GM12873 (cell line): ENCODE measurements at regions not wholly inside any gene's neighbourhood (a gene's known extent, or its start where the extent isn't known, plus 50 kb on each side); places are given as distances from the start of the nearest gene placed in this dataset.

Experiments used
- TF ChIP-seq, protein P1 (sequence below): IDR thresholded peaks from 2 replicates; pipeline ENCODE4 v1.5.1; 2012; ENCODE audit warnings: low read depth, mild to moderate bottlenecking, moderate library complexity, low read length, control low read depth; ENCODE audit not compliant: insufficient read depth; ENCODE audit errors: missing control alignments

DNA sequence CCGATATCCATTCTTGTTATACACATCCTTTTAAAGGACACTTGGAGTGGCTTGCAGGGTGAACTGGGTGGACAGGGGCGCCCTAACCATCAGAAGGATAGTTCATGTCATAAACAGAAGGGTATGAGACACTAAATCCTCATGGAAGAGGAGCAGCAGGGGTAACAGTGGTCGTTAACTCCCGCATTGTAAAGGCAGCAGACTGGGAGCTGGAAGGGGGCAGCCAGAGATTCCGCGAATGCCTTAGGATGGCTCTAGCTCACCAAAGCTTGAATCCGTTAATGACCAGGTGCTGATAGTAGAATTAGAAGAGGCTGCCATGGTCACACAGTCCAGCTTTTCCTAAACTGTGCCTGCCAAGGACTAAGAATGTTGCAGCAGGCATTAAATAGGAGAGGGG is 85.2 kb upstream of the ANKRD34C start:
- TF ChIP-seq, protein P1, sequence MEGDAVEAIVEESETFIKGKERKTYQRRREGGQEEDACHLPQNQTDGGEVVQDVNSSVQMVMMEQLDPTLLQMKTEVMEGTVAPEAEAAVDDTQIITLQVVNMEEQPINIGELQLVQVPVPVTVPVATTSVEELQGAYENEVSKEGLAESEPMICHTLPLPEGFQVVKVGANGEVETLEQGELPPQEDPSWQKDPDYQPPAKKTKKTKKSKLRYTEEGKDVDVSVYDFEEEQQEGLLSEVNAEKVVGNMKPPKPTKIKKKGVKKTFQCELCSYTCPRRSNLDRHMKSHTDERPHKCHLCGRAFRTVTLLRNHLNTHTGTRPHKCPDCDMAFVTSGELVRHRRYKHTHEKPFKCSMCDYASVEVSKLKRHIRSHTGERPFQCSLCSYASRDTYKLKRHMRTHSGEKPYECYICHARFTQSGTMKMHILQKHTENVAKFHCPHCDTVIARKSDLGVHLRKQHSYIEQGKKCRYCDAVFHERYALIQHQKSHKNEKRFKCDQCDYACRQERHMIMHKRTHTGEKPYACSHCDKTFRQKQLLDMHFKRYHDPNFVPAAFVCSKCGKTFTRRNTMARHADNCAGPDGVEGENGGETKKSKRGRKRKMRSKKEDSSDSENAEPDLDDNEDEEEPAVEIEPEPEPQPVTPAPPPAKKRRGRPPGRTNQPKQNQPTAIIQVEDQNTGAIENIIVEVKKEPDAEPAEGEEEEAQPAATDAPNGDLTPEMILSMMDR, result no peak

DNA sequence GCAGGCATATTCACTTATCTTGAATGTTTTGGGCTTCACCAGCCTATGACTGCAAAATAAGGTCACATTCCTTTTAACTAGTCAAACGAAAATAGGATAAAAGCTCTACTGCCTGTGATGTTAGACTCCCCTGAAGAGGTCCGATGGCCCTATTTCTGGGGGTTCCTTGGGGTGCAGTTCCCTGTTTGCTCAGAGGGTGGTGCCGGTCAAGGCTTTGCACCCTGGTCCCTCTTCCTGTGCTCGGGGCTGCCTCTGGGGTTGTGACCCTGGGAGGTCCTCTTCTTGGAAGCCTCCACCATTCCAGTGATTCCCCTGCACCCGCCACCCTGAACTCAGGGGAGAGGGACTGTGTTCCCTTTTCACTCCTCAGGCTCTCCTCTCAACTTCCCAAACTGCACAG is 86.7 kb upstream of the ANKRD34C start:
- TF ChIP-seq, protein P1, result peak; percentile 51

DNA sequence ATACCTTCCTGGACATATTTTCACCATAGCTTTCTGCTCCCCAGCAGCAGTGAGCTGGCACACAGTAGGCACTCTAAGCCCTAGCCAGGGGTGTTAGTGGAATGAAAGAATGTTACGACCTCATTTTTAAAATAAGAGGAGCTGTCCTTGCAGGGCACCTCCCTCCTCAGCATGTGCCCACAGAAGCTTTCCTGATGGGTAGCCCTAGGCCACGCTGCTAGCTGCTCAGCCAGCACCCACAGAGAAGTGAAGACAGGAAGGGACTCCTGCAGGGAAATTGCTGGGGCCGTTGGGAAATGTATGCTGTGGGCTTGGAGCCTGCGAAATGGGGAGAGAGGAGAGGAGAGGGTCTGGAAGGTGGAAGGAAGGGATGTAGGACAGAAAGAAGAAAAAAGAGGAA is 87.3 kb upstream of the ANKRD34C start:
- TF ChIP-seq, protein P1, result no peak

DNA sequence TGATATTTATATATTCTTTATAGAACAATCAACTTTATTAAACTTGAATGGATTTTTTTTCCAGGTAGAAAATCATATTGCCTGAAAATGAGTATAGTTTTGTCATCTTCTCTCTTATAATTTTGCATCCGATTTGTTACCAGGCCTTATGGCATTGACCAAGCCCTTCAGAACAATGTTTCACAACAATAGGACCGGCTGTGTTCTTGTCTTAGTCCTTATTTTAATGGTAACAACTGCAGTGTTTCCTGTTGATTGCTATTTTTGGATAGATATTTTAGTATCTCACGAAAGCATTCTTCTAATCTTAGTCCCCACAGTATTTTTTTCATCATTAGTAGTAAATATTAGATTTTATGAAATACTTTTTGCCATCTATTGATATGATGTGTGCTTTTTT is 88.1 kb upstream of the ANKRD34C start:
- TF ChIP-seq, protein P1, result no peak

DNA sequence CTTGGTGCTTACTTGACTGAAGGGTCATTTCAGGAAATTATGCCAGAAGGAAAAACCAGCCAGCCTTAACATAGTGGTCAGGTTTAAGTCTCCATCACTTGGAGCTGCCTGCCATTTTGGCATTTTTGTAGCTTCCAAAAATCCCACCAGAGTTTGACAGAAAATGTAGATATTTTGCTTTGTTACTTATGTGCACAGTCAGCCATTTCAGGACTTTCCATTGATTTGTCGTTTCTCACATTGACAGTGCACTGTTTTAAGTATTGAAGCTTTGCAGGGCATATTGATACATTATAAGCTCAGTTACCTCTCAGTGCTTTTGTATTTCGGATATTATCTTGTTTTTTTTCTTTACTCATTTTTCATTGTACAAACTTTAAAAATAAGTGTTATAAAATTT is 89.0 kb upstream of the ANKRD34C start:
- TF ChIP-seq, protein P1, result no peak

DNA sequence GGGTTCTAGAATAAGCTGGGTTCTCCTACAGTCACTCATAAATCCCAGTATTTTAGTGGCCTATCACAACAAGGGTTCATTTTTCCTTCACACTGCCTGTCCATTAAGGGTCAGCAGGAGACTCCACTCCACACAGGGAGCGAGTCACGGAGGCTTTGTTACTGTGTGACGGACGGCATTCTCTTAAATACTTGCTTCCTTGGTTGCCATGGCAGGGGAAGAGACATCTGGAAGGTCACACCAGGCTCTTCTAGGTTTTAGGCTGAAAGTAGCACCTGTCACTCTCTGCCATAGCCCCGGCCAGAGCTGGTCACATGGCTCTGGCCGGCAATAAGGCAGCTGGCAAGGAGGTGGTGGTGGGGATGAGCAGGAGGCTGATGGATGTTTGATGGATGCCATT is 89.4 kb upstream of the ANKRD34C start:
- TF ChIP-seq, protein P1, result no peak

DNA sequence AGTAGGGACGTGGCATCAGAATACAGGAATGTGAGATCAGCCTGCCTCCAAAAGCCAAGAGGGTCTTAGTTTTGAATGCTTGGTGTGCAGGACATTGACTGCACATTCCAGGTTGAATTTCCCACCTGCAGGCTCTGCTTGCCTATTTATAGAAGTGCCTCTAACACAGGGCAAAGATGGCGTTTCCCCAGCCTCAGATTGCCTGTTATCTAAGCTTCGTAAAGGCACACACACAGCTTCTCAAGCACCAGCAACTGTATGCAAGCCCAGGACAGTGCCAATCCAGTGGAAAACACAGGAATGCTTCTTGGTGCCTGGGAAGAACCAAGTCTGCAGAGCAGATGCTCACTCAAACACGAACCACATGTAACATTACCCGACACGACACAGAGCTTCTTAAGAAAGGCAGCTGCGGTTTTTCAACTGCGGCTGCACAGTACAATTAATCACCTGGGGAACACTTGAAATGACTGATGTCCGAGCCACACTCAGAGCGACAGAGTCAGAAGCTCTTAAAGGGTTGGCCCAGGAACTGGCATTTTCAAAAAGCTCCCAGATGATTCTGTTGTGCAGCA is 90.0 kb upstream of the ANKRD34C start:
- TF ChIP-seq, protein P1, result no peak
